GM18499 (cell line): ENCODE measurements at regions not wholly inside any gene's neighbourhood (a gene's known extent, or its start where the extent isn't known, plus 50 kb on each side); places are given as distances from the start of the nearest gene placed in this dataset.
"Not testable (repeated sequence)": the region's sequence is repeated elsewhere in the genome, so short reads cannot be mapped to it uniquely, and the experiment has no call there.

Experiments
- ATAC-seq: cut with Tn5 transposase; IDR thresholded peaks from one replicate; pipeline ENCODE4 v1.9.1; 2021; ENCODE audit warnings: moderate number of reproducible peaks; ENCODE audit not compliant: insufficient read depth, unreplicated experiment

DNA sequence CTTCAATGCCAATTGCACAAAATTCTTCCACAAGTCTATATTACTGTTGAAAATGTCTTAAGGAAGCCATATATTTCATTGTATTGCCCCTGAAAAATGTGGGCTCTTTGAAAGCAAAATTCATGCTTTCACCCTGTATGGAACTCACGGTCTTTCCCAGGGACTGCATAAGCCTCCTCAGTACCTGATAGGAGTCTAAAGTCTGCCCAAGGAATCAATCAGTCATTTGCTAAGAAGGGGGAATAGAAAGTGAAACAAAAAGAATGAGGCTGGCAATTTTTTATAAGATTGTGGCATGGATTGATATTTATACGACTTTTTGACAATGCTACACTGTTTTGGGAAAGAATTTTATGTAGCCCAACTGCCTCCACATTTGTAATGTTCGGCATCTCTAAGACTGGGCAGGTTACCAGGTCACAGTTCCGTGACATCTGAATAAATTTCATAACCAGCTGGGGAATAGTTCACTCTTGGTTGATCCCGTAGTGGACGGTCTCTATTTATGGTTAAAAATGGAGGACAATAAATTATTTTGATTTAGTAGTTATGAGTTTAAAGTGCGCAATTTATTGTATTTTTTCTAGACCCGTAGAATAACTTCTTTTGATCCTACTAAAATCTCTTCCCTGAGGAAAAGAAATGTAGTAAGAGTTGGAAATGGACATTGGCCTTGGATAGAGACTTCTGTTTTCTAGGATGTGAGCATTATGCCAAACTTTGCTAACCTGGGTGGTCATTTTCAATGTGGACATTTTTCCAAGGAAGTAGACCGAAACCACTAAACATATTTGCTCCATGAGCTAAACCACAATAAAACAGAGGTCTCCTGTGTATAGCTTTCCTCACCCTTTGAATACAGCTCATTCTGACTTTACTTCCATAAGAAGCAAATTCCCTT, 1585.4 kb downstream of the EFNB2 start:
- ATAC-seq, result no peak

- ATAC-seq, result no peak
Measured at GRCh38 chr13:104944176-104944575, 1591.3 kb downstream of the EFNB2 start.

DNA sequence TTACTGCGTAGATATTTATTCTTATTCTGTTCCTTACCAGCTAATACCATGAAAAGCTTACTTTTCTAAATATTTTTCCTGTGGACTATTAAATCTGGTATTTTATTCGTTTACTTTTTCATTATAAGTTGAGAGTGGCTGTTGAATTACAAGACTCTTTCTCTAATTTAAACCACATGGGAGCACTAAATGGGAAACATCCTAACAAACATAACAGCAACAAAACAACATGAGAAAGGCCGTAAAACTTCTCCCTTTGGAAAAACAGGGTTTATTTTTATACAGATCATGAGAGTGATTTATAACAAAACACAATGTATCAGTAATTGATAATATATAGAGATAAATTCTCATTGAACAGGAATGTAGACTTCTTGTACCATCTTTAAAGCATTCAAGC, 1592.1 kb downstream of the EFNB2 start:
- no peak for ATAC-seq

DNA sequence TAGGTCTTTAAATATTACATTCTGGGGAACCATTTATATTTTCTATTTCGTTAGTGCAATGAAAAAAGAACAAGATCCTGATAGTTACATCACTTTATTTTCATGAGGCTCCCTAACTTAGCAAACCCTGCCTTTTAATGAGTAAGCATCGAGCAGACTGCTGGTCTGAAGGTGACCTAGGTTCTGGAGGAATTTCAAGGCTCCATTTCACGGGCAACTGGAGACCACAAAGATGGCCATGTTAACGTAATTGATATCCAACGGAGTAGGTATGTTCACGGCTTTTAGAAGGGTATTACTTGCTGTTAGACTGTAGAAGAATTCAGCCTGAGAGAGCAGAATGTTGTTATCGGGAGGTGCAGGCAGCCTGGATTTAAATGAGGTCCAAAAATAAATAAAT, 1597.6 kb downstream of the EFNB2 start:
- no peak for ATAC-seq

DNA sequence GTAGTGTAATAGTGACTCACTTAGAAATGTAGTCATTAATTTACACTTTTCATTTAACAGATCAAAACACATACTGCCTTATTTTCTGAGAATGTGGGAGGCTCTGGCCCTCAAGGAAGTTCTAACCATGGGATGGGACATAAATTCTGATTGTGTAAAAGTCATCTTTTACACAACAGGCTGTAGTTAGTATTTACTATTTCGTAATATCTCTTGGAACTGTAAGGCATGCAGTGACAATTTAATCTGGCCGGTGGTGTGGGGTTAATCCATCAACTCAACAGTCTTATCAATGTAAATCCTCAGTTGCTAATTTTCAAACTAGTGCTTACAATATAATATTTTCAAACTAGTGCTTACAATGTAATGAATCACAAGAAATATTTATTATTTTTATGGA, 1599.2 kb downstream of the EFNB2 start:
- no peak for ATAC-seq

GRCh38 chr13:104920513-104920912, 1614.9 kb downstream of the EFNB2 start:
- not testable (repeated sequence) for ATAC-seq

GRCh38 chr13:104920091-104920490, 1615.4 kb downstream of the EFNB2 start:
- no peak for ATAC-seq

DNA sequence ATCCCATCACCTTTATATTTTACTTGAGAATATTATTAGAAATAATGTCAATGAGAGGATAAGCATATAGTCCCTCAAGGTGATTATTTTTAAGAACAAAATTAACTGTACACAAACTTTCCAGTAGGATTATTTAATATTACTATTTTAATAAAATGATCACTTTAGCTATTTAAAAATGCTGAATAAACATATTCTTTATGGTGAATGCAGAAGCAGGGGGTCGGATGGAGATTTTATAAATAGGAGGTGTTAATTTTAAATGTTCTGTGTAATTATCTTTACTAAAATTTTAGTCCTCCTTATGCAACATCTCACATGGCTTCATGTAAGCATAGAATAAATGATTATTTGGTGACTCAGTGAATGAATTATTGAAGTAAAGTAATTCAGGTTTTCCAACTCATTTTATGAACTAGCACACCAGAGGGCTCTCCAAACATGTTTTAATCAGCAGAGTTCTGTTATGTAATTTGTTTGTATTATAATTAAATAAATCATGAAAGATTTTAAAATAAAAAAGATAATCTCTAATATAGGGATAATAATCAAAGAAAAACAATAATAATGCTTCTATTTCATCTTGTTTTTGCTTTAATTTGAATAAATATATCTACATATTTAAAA, 1635.2 kb downstream of the EFNB2 start:
- ATAC-seq, result no peak

DNA sequence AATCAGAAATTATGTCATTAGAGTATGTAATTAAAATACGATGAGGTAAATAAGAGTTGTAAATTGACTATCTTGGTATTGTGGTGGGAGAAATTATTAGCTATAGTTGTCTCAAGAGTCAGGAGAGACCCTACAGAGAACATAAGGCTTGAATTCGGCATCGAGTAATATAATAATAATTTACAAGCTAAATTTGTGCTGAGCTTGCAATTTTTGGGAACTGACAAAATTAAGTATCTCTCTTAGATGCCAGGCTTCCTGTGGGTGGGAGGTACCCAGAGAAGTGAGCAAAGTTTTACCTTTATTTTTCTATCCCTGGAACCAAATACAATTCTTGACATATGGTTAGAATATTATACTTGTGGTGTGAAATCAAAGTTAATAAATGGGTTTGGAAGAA, 1637.0 kb downstream of the EFNB2 start:
- ATAC-seq, result no peak

- ATAC-seq, result no peak
Measured at GRCh38 chr13:104895521-104895920, 1639.9 kb downstream of the EFNB2 start.

- no peak for ATAC-seq
Measured at GRCh38 chr13:104875038-104875754, 1660.3 kb downstream of the EFNB2 start.

GRCh38 chr13:104872153-104872552, 1663.3 kb downstream of the EFNB2 start:
- ATAC-seq, result no peak

- ATAC-seq, result no peak
Measured at GRCh38 chr13:104871456-104871855, 1664.0 kb downstream of the EFNB2 start.

DNA sequence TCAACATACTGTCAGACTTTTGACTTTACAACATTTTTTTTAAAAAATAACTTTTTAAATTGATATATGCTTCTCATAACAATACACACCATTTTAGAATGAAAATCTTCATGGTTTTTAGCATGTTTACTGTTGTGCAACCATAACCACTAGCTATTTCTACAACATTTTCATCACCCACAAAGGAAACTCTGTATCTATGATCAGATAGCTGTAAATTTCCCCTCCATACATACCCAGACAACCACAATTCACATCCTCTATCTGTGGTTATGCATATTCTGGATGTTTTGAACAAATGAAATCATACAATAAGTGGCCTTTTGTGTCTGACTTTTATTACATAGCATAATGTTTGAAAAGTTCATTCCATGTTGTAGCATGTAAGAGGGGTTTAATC, 1666.0 kb downstream of the EFNB2 start:
- no peak for ATAC-seq

- ATAC-seq, result no peak
Measured at GRCh38 chr13:104868806-104869205, 1666.7 kb downstream of the EFNB2 start.

GRCh38 chr13:104855581-104855980, 1679.9 kb downstream of the EFNB2 start:
- no peak for ATAC-seq

- ATAC-seq, result no peak
Measured at GRCh38 chr13:104854698-104855097, 1680.8 kb downstream of the EFNB2 start.

DNA sequence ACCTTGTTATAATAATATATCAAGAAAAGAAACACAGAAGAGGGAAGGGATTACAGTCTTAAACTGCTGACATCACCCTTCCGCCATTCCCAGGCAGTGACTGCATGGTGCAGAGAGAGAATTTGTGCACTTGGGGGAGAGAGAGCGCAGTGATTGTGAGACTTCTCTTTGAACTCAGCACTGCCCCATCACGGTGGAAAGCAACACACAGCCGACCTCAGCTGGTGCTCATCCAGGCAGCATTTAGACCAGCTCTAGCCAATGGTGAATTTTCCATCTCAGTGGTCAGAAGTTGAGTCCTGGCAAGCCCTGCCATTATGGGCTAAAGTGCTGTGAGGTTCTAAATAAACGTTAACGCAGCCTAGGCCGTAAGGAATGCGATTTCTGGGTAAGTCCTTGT, 1681.5 kb downstream of the EFNB2 start:
- ATAC-seq, result no peak

- ATAC-seq, result no peak
Measured at GRCh38 chr13:104847922-104848321, 1687.5 kb downstream of the EFNB2 start.

- ATAC-seq, result no peak
Measured at GRCh38 chr13:104843401-104843800, 1692.1 kb downstream of the EFNB2 start.

GRCh38 chr13:104841110-104841509, 1694.4 kb downstream of the EFNB2 start:
- no peak for ATAC-seq
